Stimulated activated CD4-positive, alpha-beta T cell treated with anti-CD3 and anti-CD28 coated beads, Interleukin-4, amount 100 ng/mL, for 48 hours (primary cell): ENCODE measurements at regions not wholly inside any gene's neighbourhood (a gene's known extent, or its start where the extent isn't known, plus 50 kb on each side); places are given as distances from the start of the nearest gene placed in this dataset.
"Not testable (repeated sequence)": the region's sequence is repeated elsewhere in the genome, so short reads cannot be mapped to it uniquely, and the experiment has no call there.

ENCODE experiments used
- DNase-seq, 2 donors: peaks; one replicate each; pipeline ENCODE4 v3.0.0-alpha.2; 2020; ENCODE audit warnings: low read depth in 2 of 2

DNA sequence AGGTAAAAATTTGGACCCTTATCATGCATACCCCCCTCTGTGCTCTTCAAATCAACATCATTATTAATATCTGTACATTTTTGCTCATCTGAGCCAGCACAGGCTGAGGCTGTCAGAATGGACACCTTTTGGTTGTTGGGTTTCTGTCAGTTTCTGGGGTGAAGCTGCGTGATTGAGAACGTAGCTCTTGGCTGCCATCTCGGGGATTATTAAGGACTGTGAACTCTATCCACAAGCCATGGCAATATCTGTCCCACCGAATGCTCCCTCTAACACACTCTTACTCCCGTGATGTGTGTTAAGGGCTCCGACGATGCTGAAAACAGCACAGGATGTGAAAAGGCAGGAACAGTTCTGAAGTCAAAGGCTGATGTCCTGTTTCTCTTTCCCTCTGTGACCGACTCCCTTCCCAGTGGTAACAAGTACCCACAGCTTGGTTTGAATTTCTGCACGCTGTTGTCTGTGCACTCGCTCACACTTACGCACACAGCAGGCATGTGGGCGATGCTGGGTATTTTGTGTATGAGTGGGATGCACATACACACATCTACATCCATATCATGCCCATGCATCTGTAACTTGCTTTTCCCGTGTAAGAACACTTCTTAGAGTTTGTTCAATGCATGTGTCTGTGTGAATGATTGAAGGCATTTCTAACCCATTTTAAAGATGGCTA, 405.6 kb downstream of the TMEM121 start:
- DNase-seq, result no peak

DNA sequence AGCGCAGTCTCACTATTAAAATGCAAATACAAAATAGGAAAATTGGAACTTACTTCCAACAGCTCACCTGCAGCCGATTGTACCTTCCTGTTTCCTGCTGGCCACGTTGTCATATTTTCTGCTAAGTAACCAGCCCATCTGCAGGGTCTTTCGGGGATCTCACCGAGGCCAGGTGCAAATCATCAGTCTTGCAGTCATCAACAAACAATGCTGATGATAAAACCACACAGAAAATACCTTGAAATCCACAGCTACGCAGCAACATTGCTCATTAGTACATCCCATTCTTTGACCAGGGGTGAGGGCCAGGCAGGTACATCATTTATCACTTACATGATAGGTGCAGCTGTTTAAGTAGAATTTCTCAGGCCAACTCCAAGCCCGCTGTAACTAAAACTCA, 406.9 kb downstream of the TMEM121 start:
- DNase-seq, result no peak

DNA sequence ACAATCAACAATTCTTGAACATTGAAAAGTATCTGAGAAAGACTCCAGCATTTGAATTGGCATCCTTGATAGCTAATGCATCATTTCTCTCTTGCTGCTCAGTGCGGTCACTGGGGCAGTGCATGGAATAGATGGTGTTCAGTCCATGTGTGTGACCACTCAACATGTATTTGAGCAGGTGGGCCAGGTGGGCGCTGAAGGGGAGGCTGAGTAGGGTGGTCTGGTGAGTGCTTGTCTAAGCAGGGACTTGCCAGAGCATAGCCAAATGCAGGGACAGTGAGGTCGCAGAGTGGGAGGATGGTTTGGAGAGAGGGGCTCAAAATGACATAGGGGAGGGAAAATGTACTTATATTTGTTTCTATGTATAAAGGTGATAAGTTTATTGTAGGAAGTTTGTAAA, 409.0 kb downstream of the TMEM121 start:
- DNase-seq, result no peak

DNA sequence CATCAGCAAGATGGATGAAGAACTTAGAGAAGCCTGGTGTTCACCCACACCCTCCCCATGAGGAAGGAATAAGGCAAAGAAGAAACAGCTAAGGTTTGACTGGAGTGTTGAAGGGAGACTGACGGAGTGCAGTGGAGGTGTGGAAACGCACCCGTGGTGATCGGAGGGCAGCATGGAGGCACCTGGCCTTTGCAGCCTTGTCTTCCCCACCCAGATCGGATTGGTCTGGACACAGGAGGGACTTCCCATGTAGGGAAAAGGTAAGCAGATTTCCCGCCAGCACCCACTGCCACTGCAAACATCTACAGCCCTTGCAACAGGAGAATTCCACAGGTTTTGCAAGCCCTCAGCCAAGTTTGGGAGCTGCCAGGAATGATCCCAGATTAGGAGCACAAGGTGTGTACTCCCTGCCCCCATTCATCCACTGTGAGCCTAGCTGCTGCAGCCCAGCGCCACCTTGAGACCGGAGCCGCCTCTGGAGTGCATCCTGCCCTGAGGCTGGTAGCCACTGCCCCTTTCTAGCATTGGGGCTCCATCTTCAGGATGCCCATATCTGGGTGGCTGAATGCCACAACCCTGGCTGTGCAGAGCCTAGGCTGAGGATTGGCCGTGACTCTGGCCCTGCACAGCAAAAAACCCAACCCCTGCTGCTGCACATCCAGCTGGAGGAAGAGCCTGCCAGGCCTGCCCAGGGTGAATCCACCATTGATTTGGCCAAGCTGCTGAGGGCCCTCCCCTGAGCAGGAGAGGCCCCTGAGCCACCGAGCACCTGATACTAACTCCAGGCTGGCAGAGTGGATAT, 411.1 kb downstream of the TMEM121 start:
- DNase-seq, result no peak

DNA sequence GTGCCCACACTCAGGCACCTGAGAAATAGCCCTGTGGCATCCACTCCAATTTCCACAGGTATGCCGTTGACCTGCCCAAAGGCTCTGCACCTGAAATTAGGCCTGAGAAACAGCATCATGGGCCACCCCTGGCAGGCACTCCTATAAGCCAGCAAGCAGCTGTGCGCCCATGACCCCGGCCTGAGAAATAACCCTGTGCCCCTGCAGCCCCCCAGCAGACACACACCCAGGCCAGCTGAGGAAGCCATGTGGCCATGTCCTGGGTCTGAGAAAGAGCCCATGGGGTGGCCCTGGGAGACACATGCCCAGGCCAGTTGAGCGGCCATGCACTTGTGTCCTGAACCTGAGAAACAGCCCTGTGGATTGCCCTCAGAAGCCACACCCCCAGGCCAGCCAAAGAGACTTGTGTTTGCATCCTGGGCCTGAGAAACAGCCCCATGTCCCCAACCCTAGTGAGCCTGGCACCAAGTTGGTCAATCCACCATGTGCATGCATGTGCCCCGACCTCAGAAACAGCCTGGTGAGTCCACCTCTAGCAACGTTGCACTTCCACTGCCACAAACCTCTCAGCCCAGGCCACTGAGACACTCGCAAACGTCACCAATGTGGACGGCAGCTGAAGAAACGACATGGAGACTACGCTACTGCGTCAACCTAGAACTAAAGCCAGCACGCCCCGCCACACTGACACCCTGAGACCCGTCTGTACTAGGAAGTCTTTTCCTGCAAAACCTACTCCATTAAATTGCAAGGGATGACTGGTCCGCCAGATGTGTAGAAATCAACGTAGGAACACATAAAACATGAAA, 411.9 kb downstream of the TMEM121 start:
- DNase-seq, result no peak

DNA sequence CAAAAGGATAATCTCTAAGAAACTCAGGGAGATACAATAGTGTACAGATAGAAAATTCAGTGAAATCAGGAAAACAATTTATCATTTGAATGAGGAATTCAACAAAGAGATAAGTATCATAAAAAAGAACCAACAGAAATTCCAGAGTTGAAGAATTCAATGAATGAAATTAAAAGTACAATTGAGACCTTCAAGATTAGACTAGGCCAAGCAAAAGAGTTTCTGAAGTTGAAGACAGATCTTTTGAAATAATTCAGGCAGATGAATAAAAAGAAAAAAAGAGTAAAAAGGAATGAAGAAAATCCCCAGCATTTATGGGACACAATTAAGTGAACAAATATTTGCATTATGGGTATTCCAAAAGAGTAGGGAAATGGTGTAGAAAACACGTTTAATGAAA, 412.6 kb downstream of the TMEM121 start:
- DNase-seq, result no peak

DNA sequence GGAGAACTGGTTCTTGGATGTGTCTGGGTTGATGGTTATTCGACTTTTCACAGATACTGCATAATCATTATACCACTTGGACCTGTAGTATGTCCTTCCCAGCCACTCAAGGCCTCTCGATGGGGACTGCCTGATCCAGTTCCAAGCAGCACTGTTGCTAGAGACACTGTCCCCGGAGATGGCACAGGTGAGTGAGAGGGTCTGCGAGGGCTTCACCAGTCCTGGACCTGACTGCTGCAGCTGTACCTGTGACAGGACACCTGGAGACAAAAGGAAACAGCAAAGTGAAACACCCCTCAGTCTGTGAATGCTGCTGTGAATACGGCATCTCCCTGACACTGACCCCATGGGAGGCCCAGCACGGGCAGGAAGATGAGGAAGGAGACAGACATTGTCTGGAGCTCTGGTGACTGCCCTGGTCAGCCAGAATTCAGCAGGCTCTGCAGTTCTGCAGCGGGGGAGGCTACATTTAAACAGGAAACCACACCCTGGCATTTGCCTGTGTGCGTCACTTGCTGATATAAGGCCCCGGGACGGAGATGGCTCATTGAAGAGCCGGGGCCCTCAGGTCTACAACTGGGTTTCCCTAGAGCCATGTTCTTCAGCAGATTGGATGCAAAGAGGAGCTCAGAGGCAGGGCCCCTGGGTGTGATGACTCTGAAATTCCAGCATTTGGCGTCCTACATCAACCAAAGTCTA, 413.6 kb downstream of the TMEM121 start:
- no peak for DNase-seq

- no peak for DNase-seq
Measured at GRCh38 chr14:105940534-105941225, 414.3 kb downstream of the TMEM121 start.

DNA sequence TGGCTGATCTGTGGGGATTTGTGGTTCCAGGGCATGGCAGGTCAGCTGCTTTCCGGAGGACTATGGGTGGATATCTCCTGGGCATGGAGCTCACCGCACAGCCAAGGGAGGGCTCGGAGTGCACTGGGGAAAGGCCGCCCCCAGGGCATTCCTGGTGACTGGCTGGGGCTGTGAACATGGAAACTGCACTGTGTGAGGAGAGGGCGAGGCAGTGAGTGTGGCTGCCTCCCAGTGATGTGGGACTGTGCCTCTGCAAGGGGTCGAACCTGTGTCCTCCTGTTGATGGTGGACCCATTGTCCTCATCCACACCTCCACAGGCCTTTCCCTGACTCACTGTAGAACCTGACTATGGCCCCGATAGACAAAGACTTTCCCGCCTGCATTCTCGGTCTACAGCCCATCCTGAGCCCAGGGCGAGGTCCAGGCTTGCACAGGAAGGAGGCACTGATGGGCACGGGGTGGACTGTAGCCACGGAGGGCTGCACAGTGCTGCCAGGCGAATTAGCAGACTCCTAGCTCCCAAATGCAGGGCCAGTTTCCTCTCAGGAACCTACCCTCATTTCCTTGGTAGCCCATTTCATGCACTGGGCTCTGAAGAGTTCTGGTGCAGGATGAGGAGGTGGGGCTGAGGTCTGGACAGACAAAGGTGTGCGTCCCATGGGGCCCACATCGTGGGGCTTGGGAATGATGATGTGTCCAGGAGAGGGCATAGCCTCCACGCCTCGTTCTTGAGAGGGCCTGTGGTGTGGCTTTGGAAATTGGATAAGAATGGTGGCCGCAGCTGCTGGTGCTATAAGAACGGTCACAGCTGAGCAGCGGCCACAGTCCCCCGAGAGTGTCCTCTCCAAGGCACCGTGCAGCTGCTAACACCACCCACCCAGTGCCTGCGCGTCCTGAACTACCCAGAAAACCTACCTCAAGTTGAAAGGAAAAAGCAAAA, 415.1 kb downstream of the TMEM121 start:
- no peak for DNase-seq

- not testable (repeated sequence) for DNase-seq
Measured at GRCh38 chr14:105942725-105943124, 416.3 kb downstream of the TMEM121 start.

DNA sequence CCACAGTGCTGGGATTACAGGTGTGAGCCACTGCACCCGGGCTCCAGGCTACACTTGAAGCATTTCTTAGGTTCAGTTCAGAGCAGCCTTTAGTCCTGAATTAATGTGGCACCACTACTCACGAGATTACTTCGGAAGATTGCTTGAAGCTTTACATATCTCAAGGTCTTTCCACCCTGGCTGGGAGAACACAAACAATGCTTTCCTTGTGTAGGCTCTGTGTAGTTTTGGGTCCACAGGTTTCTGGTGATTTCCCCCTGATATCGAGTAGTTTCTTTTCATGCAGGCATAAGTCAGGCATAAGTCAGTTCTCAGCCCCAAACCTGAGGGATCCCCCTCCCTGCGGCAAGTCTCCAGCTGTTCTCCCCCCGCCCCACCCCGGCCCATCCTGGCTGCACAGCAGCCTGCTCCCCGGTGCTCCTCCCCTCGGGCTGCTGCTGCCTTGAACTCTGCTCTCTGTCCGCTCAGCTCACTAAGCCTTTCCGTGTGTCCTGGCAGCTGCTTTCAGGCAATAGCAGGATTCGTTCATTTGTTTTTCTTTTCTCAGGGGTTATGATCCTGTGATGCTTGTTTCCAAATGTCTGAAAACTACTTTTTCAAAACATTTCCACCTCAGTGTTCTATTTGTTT, 417.7 kb downstream of the TMEM121 start:
- DNase-seq, result no peak

DNA sequence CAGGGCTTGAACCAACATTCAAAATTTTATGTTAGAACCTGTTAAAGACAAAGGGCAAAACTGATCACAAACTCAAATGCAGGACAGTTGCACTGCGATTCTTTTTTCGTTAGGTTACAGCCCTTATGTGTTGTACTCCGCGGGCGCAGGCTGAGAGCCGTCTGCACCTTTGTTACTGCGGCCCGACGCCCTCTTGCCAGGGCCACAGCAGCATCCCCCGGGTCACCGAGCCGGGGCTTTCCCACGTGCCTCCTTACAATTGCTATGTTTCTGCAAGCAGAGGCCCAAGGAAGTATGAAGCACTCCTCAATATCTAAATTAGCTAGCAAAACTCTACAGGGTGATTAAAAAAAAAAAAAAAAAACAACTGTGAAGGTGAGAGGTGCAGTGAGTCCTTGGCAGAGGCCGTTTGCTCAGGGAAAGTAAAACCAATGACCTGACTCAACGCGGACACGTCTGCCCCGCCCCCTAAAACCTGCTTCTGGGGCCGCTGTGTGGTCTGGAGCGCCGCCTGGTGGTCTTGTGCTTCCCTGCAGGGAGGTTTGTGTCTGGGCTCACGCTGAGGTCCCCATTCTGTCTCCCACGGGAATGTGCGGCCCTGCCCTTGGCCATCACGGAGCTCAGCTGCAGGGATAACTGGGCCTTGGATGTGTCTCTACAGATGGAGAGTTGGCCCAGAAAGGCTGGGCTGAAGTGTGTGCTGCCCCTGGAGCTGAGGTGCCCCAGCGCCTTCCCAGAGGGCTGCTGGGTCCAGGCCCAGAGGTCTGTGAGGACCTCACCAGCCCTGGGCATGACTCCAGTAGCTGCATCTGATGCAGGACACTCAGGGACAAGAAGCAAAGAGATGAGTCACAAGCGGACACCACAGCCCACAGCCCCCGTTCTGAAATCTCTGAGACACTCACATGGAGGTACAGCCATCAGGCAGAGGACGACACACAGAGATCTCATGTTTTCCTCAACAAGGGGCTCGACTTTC, 418.5 kb downstream of the TMEM121 start:
- DNase-seq, result peak; percentile 77 to 84

DNA sequence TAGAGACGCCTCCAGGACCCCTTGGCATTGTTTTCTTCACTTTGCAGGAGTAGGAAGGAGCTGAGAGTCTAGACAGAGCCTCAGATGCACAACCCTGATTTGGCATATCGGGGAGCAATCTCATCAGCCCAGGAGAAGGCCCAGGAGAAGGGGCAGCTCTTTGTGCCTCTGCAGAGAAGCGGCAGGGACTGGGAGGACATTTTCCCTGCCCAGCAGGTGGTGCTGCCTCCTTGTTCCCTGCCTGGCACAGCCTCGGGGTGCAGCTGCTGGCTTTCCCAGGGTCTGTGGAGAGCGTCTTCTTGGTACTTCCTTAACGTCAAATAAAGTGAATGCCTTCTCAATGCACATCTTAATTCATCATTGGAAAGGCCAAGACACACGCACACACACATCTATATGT, 419.5 kb downstream of the TMEM121 start:
- peak; percentile 14 to 20 for DNase-seq

DNA sequence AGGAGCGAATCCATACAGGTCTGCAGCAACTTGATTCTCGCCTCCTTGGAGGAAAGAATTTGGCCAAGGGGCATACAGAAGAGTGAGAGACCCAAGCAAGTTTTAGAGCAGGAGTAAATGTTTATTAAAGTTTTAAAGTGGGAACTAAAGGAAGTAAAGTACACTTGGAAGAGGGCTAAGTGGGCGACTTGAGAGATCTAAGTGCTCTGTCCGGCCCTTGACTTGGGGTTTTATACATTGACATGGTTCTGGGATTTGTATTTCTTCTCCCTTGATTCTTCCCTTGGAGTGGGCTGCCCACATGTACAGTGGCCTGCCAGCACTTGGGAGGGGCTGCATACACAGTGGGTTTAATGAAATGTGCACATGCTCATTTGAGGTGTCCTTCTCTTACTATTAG, 421.2 kb downstream of the TMEM121 start:
- DNase-seq, result no peak

- not testable (repeated sequence) for DNase-seq
Measured at GRCh38 chr14:105948955-105949354, 422.6 kb downstream of the TMEM121 start.

- DNase-seq, result not testable (repeated sequence)
Measured at GRCh38 chr14:105950364-105950892, 424.0 kb downstream of the TMEM121 start.

- no peak for DNase-seq
Measured at GRCh38 chr14:105951399-105951798, 425.0 kb downstream of the TMEM121 start.

- no peak for DNase-seq
Measured at GRCh38 chr14:105952222-105952621, 425.8 kb downstream of the TMEM121 start.
